ENCODE measurements at regions not wholly inside any gene's neighbourhood (a gene's known extent, or its start where the extent isn't known, plus 50 kb on each side); places are given as distances from the start of the nearest gene placed in this dataset.

- no peak for DNase-seq
Observed at GRCh38 chr22:49047447-49047846, 780.2 kb downstream of the BRD1 start.

GRCh38 chr22:49046546-49047361 is 780.9 kb downstream of the BRD1 start:
- no peak for DNase-seq

GRCh38 chr22:49046000-49046545 is 781.6 kb downstream of the BRD1 start:
- DNase-seq = no peak

- no peak for DNase-seq
Observed at GRCh38 chr22:49045276-49045675, 782.4 kb downstream of the BRD1 start.

- DNase-seq = no peak
Observed at GRCh38 chr22:49044776-49045175, 782.9 kb downstream of the BRD1 start.

GRCh38 chr22:49044091-49044490 is 783.6 kb downstream of the BRD1 start:
- no peak for DNase-seq

GRCh38 chr22:49042877-49043859 is 784.5 kb downstream of the BRD1 start:
- DNase-seq = no peak

- no peak for DNase-seq
Observed at GRCh38 chr22:49042066-49042465, 785.6 kb downstream of the BRD1 start.

GRCh38 chr22:49040754-49041467 is 786.8 kb downstream of the BRD1 start:
- DNase-seq = no peak

- no peak for DNase-seq
Observed at GRCh38 chr22:49040111-49040510, 787.6 kb downstream of the BRD1 start.

GRCh38 chr22:49039625-49040024 is 788.0 kb downstream of the BRD1 start:
- no peak for DNase-seq

- DNase-seq = no peak
Observed at GRCh38 chr22:49037701-49038245, 789.9 kb downstream of the BRD1 start.

GRCh38 chr22:49036513-49036912 is 791.2 kb downstream of the BRD1 start:
- DNase-seq = no peak

- DNase-seq = no peak
Observed at GRCh38 chr22:49035818-49036457, 791.7 kb downstream of the BRD1 start.

GRCh38 chr22:49034836-49035817 is 792.5 kb downstream of the BRD1 start:
- no peak for DNase-seq

GRCh38 chr22:49033616-49034015 is 794.1 kb downstream of the BRD1 start:
- no peak for DNase-seq

GRCh38 chr22:49032821-49033220 is 794.9 kb downstream of the BRD1 start:
- DNase-seq = no peak

GRCh38 chr22:49031746-49032330 is 795.8 kb downstream of the BRD1 start:
- DNase-seq = no peak

- DNase-seq = no peak
Observed at GRCh38 chr22:49028111-49028510, 799.6 kb downstream of the BRD1 start.

GRCh38 chr22:49027368-49027670 is 800.4 kb downstream of the BRD1 start:
- DNase-seq = no peak
